Peyer's patch (tissue), 4 donors: ENCODE measurements at regions not wholly inside any gene's neighbourhood (a gene's known extent, or its start where the extent isn't known, plus 50 kb on each side); places are given as distances from the start of the nearest gene placed in this dataset.

ENCODE experiments used
- POLR2A ChIP-seq, 2 donors: fragments of 450-650 bp; IDR thresholded peaks; one replicate each; pipeline ENCODE4 v1.5.1; 2017; ENCODE audit warnings: antibody characterized with exemption in 2 of 2, mild to moderate bottlenecking in 2 of 2, moderate library complexity in 2 of 2
- TF ChIP-seq, protein P1 (sequence below), 6 experiments: fragments of 450-650 bp in 4 of 6; fragments of 200-600 bp in 2 of 6; sonication (generic) in 1 of 6; IDR thresholded peaks; one replicate each; pipeline ENCODE4 v1.5.1; 2017 to 2019; ENCODE audit warnings: antibody characterized with exemption in 6 of 6, mild to moderate bottlenecking in 3 of 6, moderate library complexity in 1 of 6

DNA sequence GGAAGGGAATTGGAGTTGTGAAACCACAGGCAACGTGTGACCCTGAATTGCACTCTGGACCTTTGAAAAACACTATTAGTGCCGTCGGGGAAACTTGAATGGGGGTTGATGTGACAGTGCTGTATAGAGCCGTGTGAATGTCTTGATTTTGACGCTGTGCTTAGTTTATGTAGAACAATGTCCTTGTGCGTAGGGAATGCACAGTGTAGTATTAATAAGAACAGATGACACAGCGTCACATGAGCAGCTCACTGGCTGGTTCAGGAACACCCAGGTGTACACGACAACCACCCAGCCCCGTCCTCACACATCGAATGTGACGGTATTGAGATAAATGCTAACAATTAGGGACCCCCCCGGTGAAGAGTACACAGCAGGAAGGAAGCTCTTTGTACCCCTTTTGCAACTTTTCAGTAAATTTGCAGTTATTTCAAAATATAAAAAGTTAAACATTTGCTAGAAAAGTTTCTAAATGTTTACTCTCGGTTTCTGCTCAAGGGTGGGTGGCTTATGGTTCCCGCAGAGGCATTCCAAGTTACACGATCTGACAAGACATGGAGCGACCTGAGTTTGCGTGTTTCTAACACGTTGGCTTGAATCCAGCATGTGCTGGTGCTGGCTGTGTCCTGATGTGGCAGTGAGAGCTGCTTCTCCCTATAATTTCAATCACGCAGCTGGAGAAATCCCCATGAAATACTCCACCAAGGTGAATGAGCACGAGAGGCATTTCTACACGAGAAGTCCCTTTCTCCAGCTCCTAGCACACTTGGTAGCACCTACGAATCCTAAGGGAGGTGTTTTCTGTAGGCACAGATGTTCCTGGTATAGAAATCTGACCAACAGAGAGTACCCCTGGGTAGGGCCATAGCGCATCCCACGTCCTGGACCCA is 208.0 kb upstream of the EXOC2 start:
- TF ChIP-seq, protein P1, sequence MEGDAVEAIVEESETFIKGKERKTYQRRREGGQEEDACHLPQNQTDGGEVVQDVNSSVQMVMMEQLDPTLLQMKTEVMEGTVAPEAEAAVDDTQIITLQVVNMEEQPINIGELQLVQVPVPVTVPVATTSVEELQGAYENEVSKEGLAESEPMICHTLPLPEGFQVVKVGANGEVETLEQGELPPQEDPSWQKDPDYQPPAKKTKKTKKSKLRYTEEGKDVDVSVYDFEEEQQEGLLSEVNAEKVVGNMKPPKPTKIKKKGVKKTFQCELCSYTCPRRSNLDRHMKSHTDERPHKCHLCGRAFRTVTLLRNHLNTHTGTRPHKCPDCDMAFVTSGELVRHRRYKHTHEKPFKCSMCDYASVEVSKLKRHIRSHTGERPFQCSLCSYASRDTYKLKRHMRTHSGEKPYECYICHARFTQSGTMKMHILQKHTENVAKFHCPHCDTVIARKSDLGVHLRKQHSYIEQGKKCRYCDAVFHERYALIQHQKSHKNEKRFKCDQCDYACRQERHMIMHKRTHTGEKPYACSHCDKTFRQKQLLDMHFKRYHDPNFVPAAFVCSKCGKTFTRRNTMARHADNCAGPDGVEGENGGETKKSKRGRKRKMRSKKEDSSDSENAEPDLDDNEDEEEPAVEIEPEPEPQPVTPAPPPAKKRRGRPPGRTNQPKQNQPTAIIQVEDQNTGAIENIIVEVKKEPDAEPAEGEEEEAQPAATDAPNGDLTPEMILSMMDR (IDR thresholded peaks at IDR 0.05), result no peak
- no peak for TF ChIP-seq POLR2A (IDR thresholded peaks at IDR 0.05)
